GM23338 (cell line): ENCODE measurements at regions not wholly inside any gene's neighbourhood (a gene's known extent, or its start where the extent isn't known, plus 50 kb on each side); places are given as distances from the start of the nearest gene placed in this dataset.

Source experiments
- ATAC-seq: fragments of 200-7000 bp; cut with Tn5 transposase; 3 replicates; pipeline ENCODE4 v1.9.1; 2020
- DNase-seq: peaks from one replicate; pipeline ENCODE4 v3.0.0-alpha.2; 2015; ENCODE audit warnings: low spot score
- H2AFZ ChIP-seq: fragments of 200-600 bp; sonication (generic); 2 replicates; pipeline ENCODE4 v1.8.0; 2016; ENCODE audit warnings: antibody characterized with exemption, mild to moderate bottlenecking, moderate library complexity
- H3F3A ChIP-seq: fragments of 200-600 bp; sonication (generic); replicated peaks from 2 replicates; pipeline ENCODE4 v1.8.0; 2017; ENCODE audit warnings: antibody characterized with exemption, mixed run types, low read depth
- H3K27ac ChIP-seq: fragments of 200-600 bp; sonication (generic); 2 replicates; pipeline ENCODE4 v1.6.1; 2016; ENCODE audit warnings: low read depth
- H3K27me3 ChIP-seq: fragments of 200-600 bp; sonication (generic); 2 replicates; pipeline ENCODE4 v1.8.0; 2016; ENCODE audit warnings: mild to moderate bottlenecking, mixed run types, moderate library complexity; ENCODE audit not compliant: insufficient read depth
- H3K36me3 ChIP-seq: fragments of 200-600 bp; sonication (generic); 2 replicates; pipeline ENCODE4 v1.8.0; 2016; ENCODE audit warnings: mild to moderate bottlenecking; ENCODE audit not compliant: insufficient read depth
- H3K4me1 ChIP-seq: fragments of 200-600 bp; sonication (generic); 2 replicates; pipeline ENCODE4 v1.8.0; 2016; ENCODE audit warnings: mild to moderate bottlenecking, moderate library complexity; ENCODE audit not compliant: insufficient read depth
- H3K4me2 ChIP-seq: fragments of 200-600 bp; sonication (generic); 2 replicates; pipeline ENCODE4 v1.7.1; 2017; ENCODE audit warnings: mixed run types
- H3K4me3 ChIP-seq: fragments of 200-600 bp; sonication (generic); 2 replicates; pipeline ENCODE4 v1.6.1; 2016; ENCODE audit warnings: mixed run types
- H3K79me2 ChIP-seq: fragments of 200-600 bp; sonication (generic); replicated peaks from 2 replicates; pipeline ENCODE4 v1.8.0; 2017; ENCODE audit warnings: mild to moderate bottlenecking; ENCODE audit not compliant: insufficient read depth
- H3K9me2 ChIP-seq: fragments of 200-600 bp; sonication (generic); 2 replicates; pipeline ENCODE4 v1.8.0; 2017; ENCODE audit not compliant: insufficient read depth
- H4K20me1 ChIP-seq: fragments of 200-600 bp; sonication (generic); replicated peaks from 2 replicates; pipeline ENCODE4 v1.8.0; 2017; ENCODE audit warnings: mild to moderate bottlenecking; ENCODE audit not compliant: insufficient read depth
- H3K27ac Mint-ChIP-seq: 2 replicates; pipeline ENCODE4 v1.8.0; 2020; ENCODE audit warnings: inconsistent platforms, mild to moderate bottlenecking, moderate library complexity, mixed read lengths
- H3K27me3 Mint-ChIP-seq: 3 replicates; pipeline ENCODE4 v1.8.0; 2022; ENCODE audit warnings: low read depth, mild to moderate bottlenecking, moderate library complexity, mixed read lengths, inconsistent platforms; ENCODE audit not compliant: insufficient read depth, poor library complexity
- H3K36me3 Mint-ChIP-seq: 3 replicates; pipeline ENCODE4 v1.8.0; 2021; ENCODE audit warnings: low read depth, mild to moderate bottlenecking, inconsistent platforms, moderate library complexity, mixed read lengths
- H3K4me1 Mint-ChIP-seq: 3 replicates; pipeline ENCODE4 v1.8.0; 2020; ENCODE audit warnings: mild to moderate bottlenecking, inconsistent platforms, mixed read lengths
- H3K4me3 Mint-ChIP-seq: 3 replicates; pipeline ENCODE4 v1.8.0; 2021; ENCODE audit warnings: moderate library complexity, mild to moderate bottlenecking, inconsistent platforms, mixed read lengths
- H3K9me3 Mint-ChIP-seq: 3 replicates; pipeline ENCODE4 v1.8.0; 2020; ENCODE audit warnings: moderate library complexity, mild to moderate bottlenecking, inconsistent platforms, mixed read lengths
- CREB1 ChIP-seq: fragments of 250-450 bp; sonication (Bioruptor Pico); IDR thresholded peaks from 2 replicates; pipeline ENCODE4 v1.5.0; 2020; ENCODE audit warnings: low read depth, mild to moderate bottlenecking, moderate library complexity
- CTCF ChIP-seq, 2 experiments: fragments of 200-600 bp in 1 of 2; sonication (generic) in 1 of 2; conservative IDR thresholded peaks; 2 replicates each; pipeline versions ENCODE4 v1.5.1 to v1.6.1; 2016 to 2017; ENCODE audit warnings: antibody characterized with exemption in 2 of 2, low read depth in 2 of 2, mild to moderate bottlenecking in 2 of 2, moderate library complexity in 1 of 2
- EZH2 ChIP-seq: fragments of 200-600 bp; sonication (generic); IDR thresholded peaks from one replicate; pipeline ENCODE4 v1.8.0; 2017; ENCODE audit warnings: antibody characterized with exemption, mild to moderate bottlenecking, low read depth; ENCODE audit not compliant: unreplicated experiment
- REST ChIP-seq: IDR thresholded peaks from one replicate; pipeline ENCODE4 v1.6.1; 2018; ENCODE audit warnings: antibody characterized with exemption; ENCODE audit not compliant: unreplicated experiment
- STAT1 ChIP-seq: IDR thresholded peaks from one replicate; pipeline ENCODE4 v1.6.1; 2016; ENCODE audit warnings: antibody characterized with exemption; ENCODE audit not compliant: unreplicated experiment
- ZNF462 ChIP-seq: fragments of 250-450 bp; sonication (Bioruptor Pico); IDR thresholded peaks from 2 replicates; pipeline ENCODE4 v1.5.0; 2020; ENCODE audit warnings: mild to moderate bottlenecking, moderate library complexity

GRCh38 chrX:30951003-30951402 lies 61.9 kb upstream of the TAB3 start (continued):
- TF ChIP-seq REST, result no peak
- TF ChIP-seq CREB1, result no peak

- TF ChIP-seq STAT1 (no peak), CTCF (conservative IDR thresholded peaks at IDR 0.05; ENCODE audit: low read depth in 2 of 2) (no peak), ZNF462 (CRISPR knock-in tag) (no peak), EZH2 (no peak)
Observed at GRCh38 chrX:30950391-30950790, 61.3 kb upstream of the TAB3 start.

More at GRCh38 chrX:30950391-30950790, 61.3 kb upstream of the TAB3 start:
- H3K9me3 Mint-ChIP-seq, result peaks cover 4% of the 10 kb centered on the region; the same call in 2 of the 3 replicates
- Histone ChIP-seq H3K27ac (no peak overlapping the region), H3K9me2 (no peaks in the 10 kb centered on the region), H2AFZ (no peak overlapping the region), H3K27me3 (no peaks in the 10 kb centered on the region), H3K4me2 (no peak overlapping the region), H3K4me1 (no peaks in the 10 kb centered on the region), H3K4me3 (no peak overlapping the region), H4K20me1 (no peaks in the 10 kb centered on the region), H3F3A (no peaks in the 10 kb centered on the region), H3K79me2 (no peaks in the 10 kb centered on the region), H3K36me3 (no peaks in the 10 kb centered on the region)
- H3K4me3 Mint-ChIP-seq, result no peak overlapping the region
- no peak overlapping the region for H3K27ac Mint-ChIP-seq
- H3K36me3 Mint-ChIP-seq, result no peaks in the 10 kb centered on the region
- DNase-seq, result no peak
- no peak for ATAC-seq
- H3K4me1 Mint-ChIP-seq, result no peaks in the 10 kb centered on the region
- H3K27me3 Mint-ChIP-seq, result no peaks in the 10 kb centered on the region
